Amygdala (tissue), 56 donors: ENCODE measurements at regions not wholly inside any gene's neighbourhood (a gene's known extent, or its start where the extent isn't known, plus 50 kb on each side); places are given as distances from the start of the nearest gene placed in this dataset.
A peak's percentile ranks its signal among the peaks of the same experiment; 100 is the strongest.
"Not testable (repeated sequence)": the region's sequence is repeated elsewhere in the genome, so short reads cannot be mapped to it uniquely, and the experiment has no call there.

ENCODE experiments used
- DNase-seq, 56 donors: peaks; one replicate each; lab custom pipeline; 2025; lab: John Stamatoyannopoulos, UW

GRCh38 chr12:18794000-18794399 lies 56.1 kb downstream of the CAPZA3 start:
- DNase-seq = no peak

GRCh38 chr12:18797604-18798003 lies 59.7 kb downstream of the CAPZA3 start:
- no peak for DNase-seq

GRCh38 chr12:18798535-18799361 lies 60.8 kb downstream of the CAPZA3 start:
- DNase-seq = no peak

- no peak for DNase-seq
Observed at GRCh38 chr12:18799561-18799960, 61.6 kb downstream of the CAPZA3 start.

GRCh38 chr12:18805516-18806248 lies 67.8 kb downstream of the CAPZA3 start:
- no peak for DNase-seq

GRCh38 chr12:18807714-18808113 lies 69.8 kb downstream of the CAPZA3 start:
- DNase-seq = no peak

- DNase-seq = no peak
Observed at GRCh38 chr12:18808221-18808620, 70.3 kb downstream of the CAPZA3 start.

- DNase-seq = no peak
Observed at GRCh38 chr12:18810537-18811253, 72.8 kb downstream of the CAPZA3 start.

GRCh38 chr12:18811273-18811672 lies 73.4 kb downstream of the CAPZA3 start:
- no peak for DNase-seq

- no peak for DNase-seq
Observed at GRCh38 chr12:18813753-18814152, 75.8 kb downstream of the CAPZA3 start.

GRCh38 chr12:18818579-18819268 lies 80.8 kb downstream of the CAPZA3 start:
- no peak for DNase-seq

- no peak for DNase-seq
Observed at GRCh38 chr12:18819484-18819883, 81.6 kb downstream of the CAPZA3 start.

- no peak for DNase-seq
Observed at GRCh38 chr12:18823461-18823860, 85.5 kb downstream of the CAPZA3 start.

GRCh38 chr12:18824287-18824686 lies 86.4 kb downstream of the CAPZA3 start:
- DNase-seq = no peak

- no peak for DNase-seq
Observed at GRCh38 chr12:18825138-18825537, 87.2 kb downstream of the CAPZA3 start.

GRCh38 chr12:18827913-18828312 lies 90.0 kb downstream of the CAPZA3 start:
- no peak for DNase-seq

GRCh38 chr12:18828483-18828882 lies 90.6 kb downstream of the CAPZA3 start:
- no peak for DNase-seq

- no peak for DNase-seq
Observed at GRCh38 chr12:18828987-18829386, 91.1 kb downstream of the CAPZA3 start.

GRCh38 chr12:18832932-18833331 lies 95.0 kb downstream of the CAPZA3 start:
- DNase-seq = not testable (repeated sequence)

GRCh38 chr12:18837025-18837424 lies 99.1 kb downstream of the CAPZA3 start:
- DNase-seq = peak in 5 of 56 donors; percentile 4 to 15 (median 10)

GRCh38 chr12:18837505-18837904 lies 99.6 kb downstream of the CAPZA3 start:
- DNase-seq = no peak
